ENCODE measurements at regions not wholly inside any gene's neighbourhood (a gene's known extent, or its start where the extent isn't known, plus 50 kb on each side); places are given as distances from the start of the nearest gene placed in this dataset.

DNA sequence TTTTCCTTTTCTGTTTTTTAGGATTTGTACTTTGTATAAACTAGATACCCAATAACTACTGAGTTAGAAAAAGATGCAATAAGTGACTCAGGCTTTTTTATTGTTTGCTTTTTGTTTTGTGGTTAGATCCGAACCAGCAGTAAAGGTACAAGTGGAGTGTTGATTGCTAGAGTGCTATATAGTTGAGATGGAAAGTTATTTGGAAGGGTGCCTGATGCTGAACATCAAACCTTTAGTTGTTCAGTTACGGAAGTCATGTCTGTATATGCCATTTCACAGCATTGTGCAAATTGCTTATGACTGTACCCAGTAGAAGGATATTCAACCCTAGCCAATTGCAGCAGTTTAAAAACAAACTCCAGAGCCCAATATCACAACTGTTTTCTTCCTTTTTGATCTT, 285.1 kb downstream of the MAT2B start:
- no peak overlapping the region for H3K4me3 ChIP-seq (ENCODE audit: low read length)
- no peak for TF ChIP-seq CTCF (IDR thresholded peaks at IDR 0.05; ENCODE audit: insufficient read depth, low read depth, low read length, missing control alignments)
- peak; percentile 24 for DNase-seq (ENCODE audit: low read depth)

DNA sequence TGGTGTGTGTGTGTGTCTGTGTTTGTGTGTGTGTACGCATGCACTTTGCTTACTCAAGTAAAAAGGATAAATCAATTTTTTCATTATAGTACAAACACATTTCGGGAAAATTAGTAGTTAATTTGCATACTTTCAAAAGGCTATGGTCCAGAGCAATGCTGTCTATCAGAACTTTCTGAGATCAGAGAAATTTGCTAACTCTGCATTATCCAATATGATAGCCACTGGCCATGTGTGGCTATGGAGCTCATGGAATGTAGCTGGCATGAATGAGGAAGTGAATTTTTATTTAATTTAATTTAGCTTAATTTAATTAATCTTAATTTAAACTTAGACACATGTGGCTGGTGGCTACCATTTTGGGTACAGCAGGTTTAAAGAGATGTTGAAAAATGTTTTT, 289.6 kb downstream of the MAT2B start:
- no peak overlapping the region for H3K4me3 ChIP-seq (ENCODE audit: low read length)

GRCh38 chr5:163807781-163808180, 302.4 kb downstream of the MAT2B start:
- no peak for TF ChIP-seq CTCF (IDR thresholded peaks at IDR 0.05; ENCODE audit: insufficient read depth, low read depth, low read length, missing control alignments)
- no peak for DNase-seq (ENCODE audit: low read depth)
- no peak overlapping the region for H3K4me3 ChIP-seq (ENCODE audit: low read length)

More for the DNA sequence above, 289.6 kb downstream of the MAT2B start:
- TF ChIP-seq CTCF (IDR thresholded peaks at IDR 0.05; ENCODE audit: insufficient read depth, low read depth, low read length, missing control alignments) = no peak
- DNase-seq (ENCODE audit: low read depth) = no peak

GRCh38 chr5:163809473-163809872, 304.1 kb downstream of the MAT2B start:
- no peak for TF ChIP-seq CTCF (IDR thresholded peaks at IDR 0.05; ENCODE audit: insufficient read depth, low read depth, low read length, missing control alignments)
- no peak for DNase-seq (ENCODE audit: low read depth)
- no peak overlapping the region for H3K4me3 ChIP-seq (ENCODE audit: low read length)

GRCh38 chr5:163813900-163814299, 308.5 kb downstream of the MAT2B start:
- DNase-seq (ENCODE audit: low read depth) = no peak
- no peak overlapping the region for H3K4me3 ChIP-seq (ENCODE audit: low read length)
- no peak for TF ChIP-seq CTCF (IDR thresholded peaks at IDR 0.05; ENCODE audit: insufficient read depth, low read depth, low read length, missing control alignments)

- no peak overlapping the region for H3K4me3 ChIP-seq (ENCODE audit: low read length)
- DNase-seq (ENCODE audit: low read depth) = no peak
- no peak for TF ChIP-seq CTCF (IDR thresholded peaks at IDR 0.05; ENCODE audit: insufficient read depth, low read depth, low read length, missing control alignments)
Observed at GRCh38 chr5:163815240-163815791, 309.9 kb downstream of the MAT2B start.

DNA sequence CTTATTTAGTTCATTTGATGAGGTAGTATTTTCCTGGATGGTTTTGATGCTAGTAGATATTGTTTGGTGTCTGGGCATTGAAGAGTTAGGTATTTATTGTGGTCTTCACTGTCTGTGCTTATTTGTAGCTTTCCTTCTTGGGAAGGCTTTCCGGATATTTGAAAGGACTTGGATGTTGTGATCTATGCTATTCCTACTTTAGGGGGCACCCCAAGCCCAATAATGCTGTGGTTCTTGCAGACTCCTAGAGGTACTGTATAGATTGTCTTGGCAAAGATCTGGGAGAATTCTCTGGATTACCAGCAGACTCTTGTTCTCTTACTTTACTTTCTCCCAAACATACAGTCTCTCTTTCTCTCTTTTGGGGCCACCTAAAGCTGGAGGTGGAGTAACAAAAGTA, 315.7 kb downstream of the MAT2B start:
- no peak for DNase-seq (ENCODE audit: low read depth)
- no peak overlapping the region for H3K4me3 ChIP-seq (ENCODE audit: low read length)
- no peak for TF ChIP-seq CTCF (IDR thresholded peaks at IDR 0.05; ENCODE audit: insufficient read depth, low read depth, low read length, missing control alignments)
